Peyer's patch (tissue), 4 donors: ENCODE measurements at regions not wholly inside any gene's neighbourhood (a gene's known extent, or its start where the extent isn't known, plus 50 kb on each side); places are given as distances from the start of the nearest gene placed in this dataset.

Experiments used
- DNase-seq, 3 donors: peaks; one replicate each; pipeline ENCODE4 v3.0.0-alpha.2; 2017 to 2019
- H3K27ac ChIP-seq, 4 donors: fragments of 200-600 bp; sonication (generic); one replicate each; pipeline ENCODE4 v1.5.1; 2016 to 2019
- H3K27me3 ChIP-seq, 2 donors: fragments of 200-600 bp; sonication (generic); one replicate each; pipeline ENCODE4 v1.5.1; 2019
- H3K36me3 ChIP-seq, 3 donors: fragments of 200-600 bp; sonication (generic); one replicate each; pipeline ENCODE4 v1.5.1; 2016 to 2019
- H3K4me1 ChIP-seq, 4 donors: fragments of 200-600 bp; sonication (generic); one replicate each; pipeline ENCODE4 v1.5.1; 2016 to 2019
- H3K4me3 ChIP-seq, 4 donors: fragments of 200-600 bp; sonication (generic); 1 replicate in 3 of 4; 2 replicates in 1 of 4; pipeline ENCODE4 v1.5.1; 2016 to 2019; ENCODE audit warnings: mild to moderate bottlenecking in 1 of 4
- H3K9me3 ChIP-seq, 4 donors: fragments of 200-600 bp; sonication (generic); one replicate each; pipeline ENCODE4 v1.5.1; 2016 to 2019; ENCODE audit warnings: mild to moderate bottlenecking in 1 of 4
- POLR2A ChIP-seq, 2 donors: fragments of 450-650 bp; IDR thresholded peaks; one replicate each; pipeline ENCODE4 v1.5.1; 2017; ENCODE audit warnings: antibody characterized with exemption in 2 of 2, mild to moderate bottlenecking in 2 of 2, moderate library complexity in 2 of 2
- TF ChIP-seq, protein P1 (sequence below), 6 experiments: fragments of 450-650 bp in 4 of 6; fragments of 200-600 bp in 2 of 6; sonication (generic) in 1 of 6; IDR thresholded peaks; one replicate each; pipeline ENCODE4 v1.5.1; 2017 to 2019; ENCODE audit warnings: antibody characterized with exemption in 6 of 6, mild to moderate bottlenecking in 3 of 6, moderate library complexity in 1 of 6

DNA sequence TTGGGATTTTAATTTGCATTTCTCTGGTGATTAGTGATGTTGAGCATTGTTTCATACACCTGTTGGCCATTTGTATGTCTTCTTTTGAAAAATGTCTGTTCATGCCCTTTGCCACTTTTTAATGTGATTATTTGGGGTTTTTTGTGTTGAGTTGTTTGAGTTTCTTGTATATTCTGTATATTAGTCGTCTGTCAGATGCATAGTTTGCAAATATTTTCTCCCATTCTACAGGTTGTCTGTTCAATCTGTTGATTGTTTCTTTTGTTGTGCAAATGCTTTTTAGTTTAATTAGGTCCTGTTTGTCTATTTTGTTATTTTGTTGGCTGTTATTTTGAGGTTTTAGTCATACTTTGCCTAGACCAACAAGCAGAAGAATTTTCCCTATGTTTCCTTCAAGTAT is 164.0 kb upstream of the CXADR start:
- Histone ChIP-seq H3K4me3 (no peak overlapping the region), H3K9me3 (peaks cover 0 to 3% (median 0%) of the 10 kb centered on the region in 4 donors), H3K36me3 (no peaks in the 10 kb centered on the region), H3K27ac (no peak overlapping the region), H3K27me3 (no peaks in the 10 kb centered on the region), H3K4me1 (no peaks in the 10 kb centered on the region)
- TF ChIP-seq, protein P1, sequence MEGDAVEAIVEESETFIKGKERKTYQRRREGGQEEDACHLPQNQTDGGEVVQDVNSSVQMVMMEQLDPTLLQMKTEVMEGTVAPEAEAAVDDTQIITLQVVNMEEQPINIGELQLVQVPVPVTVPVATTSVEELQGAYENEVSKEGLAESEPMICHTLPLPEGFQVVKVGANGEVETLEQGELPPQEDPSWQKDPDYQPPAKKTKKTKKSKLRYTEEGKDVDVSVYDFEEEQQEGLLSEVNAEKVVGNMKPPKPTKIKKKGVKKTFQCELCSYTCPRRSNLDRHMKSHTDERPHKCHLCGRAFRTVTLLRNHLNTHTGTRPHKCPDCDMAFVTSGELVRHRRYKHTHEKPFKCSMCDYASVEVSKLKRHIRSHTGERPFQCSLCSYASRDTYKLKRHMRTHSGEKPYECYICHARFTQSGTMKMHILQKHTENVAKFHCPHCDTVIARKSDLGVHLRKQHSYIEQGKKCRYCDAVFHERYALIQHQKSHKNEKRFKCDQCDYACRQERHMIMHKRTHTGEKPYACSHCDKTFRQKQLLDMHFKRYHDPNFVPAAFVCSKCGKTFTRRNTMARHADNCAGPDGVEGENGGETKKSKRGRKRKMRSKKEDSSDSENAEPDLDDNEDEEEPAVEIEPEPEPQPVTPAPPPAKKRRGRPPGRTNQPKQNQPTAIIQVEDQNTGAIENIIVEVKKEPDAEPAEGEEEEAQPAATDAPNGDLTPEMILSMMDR (IDR thresholded peaks at IDR 0.05): no peak
- no peak for TF ChIP-seq POLR2A (IDR thresholded peaks at IDR 0.05)
- DNase-seq: no peak

DNA sequence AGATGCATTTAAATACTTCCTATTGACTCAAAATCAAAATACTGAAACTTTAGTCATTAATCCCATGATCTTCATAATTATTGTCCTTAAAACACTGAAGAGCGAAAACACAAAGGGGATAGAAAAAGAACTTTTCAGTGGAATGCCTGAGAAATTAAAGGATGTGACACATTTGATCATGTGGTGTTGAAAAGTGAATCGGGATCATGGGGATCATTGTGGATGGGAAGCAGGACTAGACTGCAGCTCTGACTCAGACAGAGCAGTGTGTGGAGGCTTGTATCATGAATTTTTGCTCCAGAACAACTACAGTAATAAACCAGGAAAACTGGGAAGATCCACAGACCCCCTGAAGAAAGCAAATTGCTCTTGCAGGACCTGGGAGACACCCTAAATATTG is 161.1 kb upstream of the CXADR start:
- no peak overlapping the region for H3K27ac ChIP-seq
- no peak for DNase-seq
- no peak overlapping the region for H3K4me3 ChIP-seq
- TF ChIP-seq, protein P1 (IDR thresholded peaks at IDR 0.05): no peak
- TF ChIP-seq POLR2A (IDR thresholded peaks at IDR 0.05): no peak
- H3K27me3 ChIP-seq: no peaks in the 10 kb centered on the region
- no peaks in the 10 kb centered on the region for H3K9me3 ChIP-seq
- no peaks in the 10 kb centered on the region for H3K4me1 ChIP-seq
- no peaks in the 10 kb centered on the region for H3K36me3 ChIP-seq

DNA sequence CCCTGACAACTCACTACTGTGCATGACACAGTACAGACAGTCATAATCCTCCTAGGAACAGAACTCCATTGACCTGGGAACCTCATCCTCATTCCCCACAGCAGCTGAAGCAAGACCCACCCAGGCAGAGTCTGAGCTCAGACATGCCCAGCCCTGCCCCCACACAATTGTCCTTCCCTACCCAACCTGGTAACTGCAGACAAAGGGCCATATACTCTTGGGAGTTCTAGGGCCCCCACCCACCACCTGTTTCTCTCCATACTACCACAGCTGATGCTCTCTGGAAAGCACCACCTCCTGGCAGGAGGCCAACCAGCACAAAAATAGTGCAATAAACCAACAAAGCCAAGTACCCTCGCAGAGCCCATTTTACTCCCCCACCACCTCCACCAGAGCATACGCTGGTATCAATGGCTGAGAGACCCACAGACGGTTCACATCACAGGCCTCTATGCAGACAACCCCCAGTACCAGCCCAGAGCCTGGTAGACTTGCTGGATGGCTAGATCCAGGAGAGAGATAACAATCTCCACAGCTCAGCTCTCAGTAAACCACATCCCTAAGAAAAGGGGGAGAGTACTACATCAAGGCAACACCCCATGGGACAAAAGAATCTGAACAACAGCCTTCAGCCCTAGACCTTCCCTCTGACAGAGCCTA is 159.7 kb upstream of the CXADR start:
- DNase-seq: no peak
- Histone ChIP-seq H3K27me3 (no peaks in the 10 kb centered on the region), H3K4me1 (no peaks in the 10 kb centered on the region), H3K9me3 (no peaks in the 10 kb centered on the region), H3K27ac (no peak overlapping the region), H3K36me3 (no peaks in the 10 kb centered on the region), H3K4me3 (no peak overlapping the region)
- no peak for TF ChIP-seq POLR2A (IDR thresholded peaks at IDR 0.05)
- TF ChIP-seq, protein P1 (IDR thresholded peaks at IDR 0.05): no peak

DNA sequence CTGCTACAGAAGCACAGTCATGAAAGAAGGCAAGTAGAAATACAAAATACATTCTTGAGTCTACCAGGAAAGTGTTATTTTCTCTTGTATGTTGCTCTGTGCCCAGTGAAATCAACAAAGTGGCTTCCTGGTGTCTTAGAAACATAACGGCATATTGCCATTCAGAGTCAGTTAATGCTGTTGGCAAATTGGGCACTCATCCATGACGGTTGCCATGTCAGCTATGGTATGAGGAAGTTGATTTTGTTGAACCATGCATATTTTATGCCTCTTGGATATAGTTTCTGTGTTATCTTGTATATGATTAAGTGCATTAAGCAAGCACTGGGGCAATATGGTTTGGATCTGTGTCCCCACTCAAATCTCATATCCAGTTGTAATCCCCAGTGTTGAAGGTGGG is 153.1 kb upstream of the CXADR start:
- no peak for DNase-seq
- Histone ChIP-seq H3K27ac (no peak overlapping the region), H3K9me3 (no peaks in the 10 kb centered on the region), H3K4me3 (no peak overlapping the region), H3K4me1 (no peaks in the 10 kb centered on the region), H3K36me3 (no peaks in the 10 kb centered on the region), H3K27me3 (no peaks in the 10 kb centered on the region)
- no peak for TF ChIP-seq POLR2A (IDR thresholded peaks at IDR 0.05)

DNA sequence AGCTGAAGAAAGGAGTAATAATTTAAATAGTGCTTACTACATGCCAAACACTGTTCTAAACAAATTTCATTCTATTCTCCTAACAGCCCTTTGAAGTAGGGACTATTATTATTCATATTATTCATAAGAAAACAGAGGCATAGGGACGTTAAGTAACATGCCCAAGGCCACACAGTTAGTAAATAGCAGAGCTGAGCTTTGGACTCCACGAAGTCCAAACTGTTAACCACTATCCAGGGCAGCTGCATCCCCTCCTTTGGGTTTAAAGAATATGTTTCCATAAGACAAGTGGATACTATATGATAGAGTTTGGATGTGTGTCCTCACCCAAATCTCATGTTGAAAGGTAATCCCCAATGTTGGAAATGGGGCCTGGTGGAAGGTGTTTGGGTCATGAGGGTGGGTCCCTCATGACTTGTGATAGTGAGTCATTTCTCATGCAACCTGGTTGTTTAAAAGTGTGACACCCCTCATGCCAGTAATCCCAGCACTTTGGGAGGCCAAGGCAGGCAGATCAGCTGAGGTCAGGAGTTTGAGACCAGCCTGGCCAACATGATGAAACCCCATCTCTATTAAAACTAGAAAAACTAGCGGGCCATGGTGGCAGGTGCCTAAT is 144.0 kb upstream of the CXADR start:
- no peak for TF ChIP-seq POLR2A (IDR thresholded peaks at IDR 0.05)
- TF ChIP-seq, protein P1 (IDR thresholded peaks at IDR 0.05): no peak
- Histone ChIP-seq H3K4me3 (no peak overlapping the region), H3K27me3 (no peaks in the 10 kb centered on the region), H3K27ac (no peak overlapping the region), H3K36me3 (no peaks in the 10 kb centered on the region), H3K4me1 (no peaks in the 10 kb centered on the region), H3K9me3 (no peaks in the 10 kb centered on the region)
- no peak for DNase-seq

DNA sequence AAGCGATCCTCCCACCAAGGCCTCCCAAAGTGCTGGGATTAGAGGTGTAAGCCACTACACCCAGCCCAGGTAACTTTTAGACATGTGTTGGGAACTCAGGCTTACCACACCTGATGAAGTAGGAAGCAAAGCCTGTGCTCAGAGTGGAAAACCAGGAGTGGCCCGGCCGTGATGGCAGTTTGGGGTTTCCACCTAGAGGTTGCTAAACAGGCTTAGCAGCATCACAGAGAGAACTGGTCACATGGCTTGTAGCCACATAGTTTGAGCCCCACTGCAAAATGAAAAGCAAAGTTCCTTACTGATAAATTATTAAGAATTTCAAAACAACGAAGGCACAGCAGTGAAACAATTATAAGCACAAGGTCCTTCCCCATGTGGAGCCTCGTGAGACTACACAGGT is 142.6 kb upstream of the CXADR start:
- Histone ChIP-seq H3K9me3 (no peaks in the 10 kb centered on the region), H3K27ac (no peak overlapping the region), H3K4me1 (no peaks in the 10 kb centered on the region), H3K27me3 (no peaks in the 10 kb centered on the region), H3K4me3 (no peak overlapping the region), H3K36me3 (no peaks in the 10 kb centered on the region)
- TF ChIP-seq, protein P1 (IDR thresholded peaks at IDR 0.05): no peak
- TF ChIP-seq POLR2A (IDR thresholded peaks at IDR 0.05): no peak
- DNase-seq: no peak
